GM18870 (cell line): ENCODE measurements at regions not wholly inside any gene's neighbourhood (a gene's known extent, or its start where the extent isn't known, plus 50 kb on each side); places are given as distances from the start of the nearest gene placed in this dataset.

Experiments used
- ATAC-seq: cut with Tn5 transposase; IDR thresholded peaks from one replicate; pipeline ENCODE4 v1.9.1; 2021; ENCODE audit warnings: moderate library complexity; ENCODE audit not compliant: unreplicated experiment

GRCh38 chr21:26784974-26785373, 60.2 kb downstream of the ADAMTS1 start:
- no peak for ATAC-seq

- ATAC-seq = no peak
Observed at GRCh38 chr21:26783466-26784195, 61.6 kb downstream of the ADAMTS1 start.

GRCh38 chr21:26782747-26783146, 62.5 kb downstream of the ADAMTS1 start:
- no peak for ATAC-seq

- ATAC-seq = no peak
Observed at GRCh38 chr21:26782331-26782730, 62.9 kb downstream of the ADAMTS1 start.

DNA sequence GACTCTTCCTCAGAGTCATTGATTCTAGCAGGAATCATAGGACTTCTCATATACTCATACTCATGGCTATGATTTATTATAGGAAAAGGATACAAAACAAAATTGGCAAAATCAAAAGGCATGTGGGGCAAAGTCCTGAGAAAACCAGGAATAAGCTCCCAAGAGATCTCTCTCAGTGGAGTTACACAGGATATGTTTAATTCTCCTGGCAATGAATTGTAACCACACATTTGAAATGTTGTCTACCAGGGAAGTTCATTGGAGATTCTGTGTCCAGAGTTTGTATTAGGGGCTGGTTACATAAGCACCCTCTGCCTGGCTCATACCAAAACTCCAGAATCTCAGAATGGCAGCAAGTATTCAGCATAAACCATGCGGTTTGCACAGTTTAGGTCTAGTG, 63.9 kb downstream of the ADAMTS1 start:
- no peak for ATAC-seq

DNA sequence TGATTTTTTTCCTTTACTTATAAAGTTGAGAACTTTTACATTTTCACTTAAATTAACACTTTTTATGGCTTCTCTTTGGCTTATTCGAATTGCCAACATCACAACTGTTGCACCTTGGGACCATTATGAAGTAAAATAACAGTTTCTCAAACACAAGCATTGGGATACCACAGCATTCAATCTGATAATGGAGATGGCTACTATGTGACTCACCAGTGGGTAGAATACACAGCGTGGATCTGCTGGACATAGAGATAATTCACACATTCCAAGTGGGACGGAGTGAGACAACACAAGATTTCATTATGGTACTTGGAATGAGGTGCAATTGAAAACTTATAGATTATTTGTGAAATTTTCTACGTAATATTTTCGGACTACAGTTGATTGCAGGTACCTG, 68.0 kb downstream of the ADAMTS1 start:
- no peak for ATAC-seq

GRCh38 chr21:26776310-26777021, 68.7 kb downstream of the ADAMTS1 start:
- ATAC-seq = no peak

GRCh38 chr21:26773058-26773457, 72.2 kb downstream of the ADAMTS1 start:
- ATAC-seq = no peak

DNA sequence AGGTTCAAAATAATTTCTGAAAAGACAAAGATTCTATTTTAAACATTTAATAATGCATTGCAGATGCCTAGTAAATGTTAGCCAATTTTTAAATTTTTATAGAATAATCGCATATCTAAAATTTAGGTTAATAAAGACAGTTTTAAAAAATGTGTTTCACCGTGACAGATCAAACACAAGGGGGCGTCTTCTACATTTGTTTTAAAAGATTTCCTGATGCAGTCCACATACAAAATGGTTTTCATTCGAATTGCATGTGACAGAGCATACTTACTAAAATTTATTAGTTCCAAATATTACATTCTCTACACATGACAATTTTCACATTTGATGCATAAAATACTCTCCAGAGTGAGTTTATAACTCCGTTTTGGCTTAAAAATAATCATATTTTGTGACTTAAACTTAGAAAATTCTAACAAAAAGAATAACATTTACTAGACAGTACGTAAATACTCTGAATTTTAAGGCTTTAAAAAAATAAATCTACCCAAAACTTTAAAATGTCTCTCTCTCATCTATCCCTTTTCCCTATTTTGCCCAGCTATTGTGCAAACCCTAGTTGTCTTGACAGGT, 75.5 kb downstream of the ADAMTS1 start:
- no peak for ATAC-seq

DNA sequence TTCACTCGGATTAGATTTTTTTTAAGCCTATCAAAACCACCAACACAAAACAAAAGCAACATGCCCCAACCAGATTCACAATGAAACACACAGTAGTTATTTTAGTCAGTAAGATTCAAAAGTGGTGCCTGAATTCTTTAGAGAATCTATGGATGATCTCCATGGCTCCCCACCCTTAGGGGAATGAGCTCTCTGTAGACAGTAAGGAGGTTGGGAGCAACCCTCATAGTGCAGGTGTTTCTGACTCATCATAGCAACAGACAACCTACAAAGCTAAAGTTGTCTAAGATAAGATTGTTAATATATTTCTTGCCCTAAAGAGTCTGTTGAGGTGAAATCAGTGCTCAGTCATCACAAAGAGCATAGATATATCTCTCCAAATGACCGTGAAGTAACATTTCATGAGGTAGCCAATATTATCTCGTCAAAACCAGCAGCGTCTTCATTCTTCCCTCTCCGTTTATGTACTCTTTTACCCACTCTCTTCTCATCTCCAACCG, 78.3 kb downstream of the ADAMTS1 start:
- ATAC-seq = no peak

DNA sequence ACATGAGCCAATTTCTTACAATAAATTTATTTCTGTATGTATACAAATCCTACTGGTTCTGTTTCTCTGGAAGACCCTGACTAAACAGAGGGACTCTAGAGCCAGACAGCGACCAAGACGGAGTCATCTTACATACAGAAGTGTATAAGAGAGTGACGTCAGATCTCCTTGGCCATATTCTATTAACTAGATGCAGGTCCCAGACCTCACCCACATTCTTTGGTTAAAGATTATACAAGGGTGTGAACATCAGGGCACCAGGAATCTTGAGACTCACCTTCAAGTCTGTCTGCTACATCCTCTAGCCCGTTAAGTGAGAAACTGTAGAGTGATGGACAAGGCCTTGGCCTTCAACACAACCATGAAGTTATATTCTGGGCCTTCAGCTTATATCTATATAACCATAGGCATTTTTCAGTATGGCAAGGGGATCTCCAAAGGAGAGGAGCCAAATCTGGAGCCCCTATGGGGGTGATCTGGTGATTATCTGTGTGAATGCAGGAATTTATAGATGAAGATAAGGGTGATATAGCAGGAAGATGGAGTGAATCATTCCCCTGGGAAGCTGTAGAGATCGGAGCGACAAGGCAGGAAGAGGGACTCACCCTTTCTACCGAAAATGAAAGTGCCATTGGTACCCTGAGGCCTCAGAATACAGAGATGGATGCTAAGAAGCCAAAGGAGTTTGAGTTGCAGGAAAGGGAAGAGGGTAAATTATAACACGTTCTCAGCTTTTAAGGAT, 83.9 kb downstream of the ADAMTS1 start:
- no peak for ATAC-seq

GRCh38 chr21:26759731-26760130, 85.5 kb downstream of the ADAMTS1 start:
- no peak for ATAC-seq

- ATAC-seq = no peak
Observed at GRCh38 chr21:26758083-26758880, 86.9 kb downstream of the ADAMTS1 start.

GRCh38 chr21:26756491-26757159, 88.6 kb downstream of the ADAMTS1 start:
- ATAC-seq = no peak

GRCh38 chr21:26754853-26755252, 90.4 kb downstream of the ADAMTS1 start:
- ATAC-seq = no peak

DNA sequence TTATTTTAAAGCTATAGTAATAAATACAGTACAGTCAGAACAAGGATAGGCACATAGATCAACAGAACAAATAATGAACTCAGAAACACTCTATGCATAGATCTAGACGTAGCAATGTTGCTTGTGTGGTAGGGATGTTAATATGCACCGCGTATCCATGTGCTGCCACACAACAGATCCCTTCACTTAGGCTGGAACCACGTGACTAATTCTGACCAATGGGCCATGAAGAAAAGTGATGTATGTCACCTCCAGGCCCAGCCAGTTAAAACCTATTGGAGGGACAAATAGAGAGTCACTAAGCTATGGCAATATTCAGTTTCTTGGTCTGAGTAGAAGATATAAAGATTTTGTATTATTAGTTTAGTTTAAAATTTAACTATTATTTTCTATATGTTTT, 91.4 kb downstream of the ADAMTS1 start:
- no peak for ATAC-seq

- ATAC-seq = no peak
Observed at GRCh38 chr21:26752849-26753248, 92.4 kb downstream of the ADAMTS1 start.

DNA sequence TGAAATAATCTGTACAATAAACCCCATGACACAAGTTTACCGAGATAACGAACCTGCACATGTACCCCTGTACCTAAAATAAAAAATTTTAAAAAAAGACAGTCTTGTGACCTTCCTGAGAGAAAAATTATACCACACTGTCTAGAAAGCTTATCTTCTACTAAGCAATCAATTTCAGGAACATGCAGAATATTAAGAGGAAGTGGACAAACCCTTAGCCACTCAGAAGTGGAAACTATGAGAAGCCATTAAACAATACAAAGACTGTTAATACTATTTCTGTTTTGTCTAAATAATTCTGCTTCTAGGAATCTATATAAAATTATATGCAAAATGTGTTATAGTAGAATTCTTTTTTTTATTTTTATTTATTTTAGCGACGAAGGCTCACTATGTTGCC, 93.9 kb downstream of the ADAMTS1 start:
- ATAC-seq = no peak

DNA sequence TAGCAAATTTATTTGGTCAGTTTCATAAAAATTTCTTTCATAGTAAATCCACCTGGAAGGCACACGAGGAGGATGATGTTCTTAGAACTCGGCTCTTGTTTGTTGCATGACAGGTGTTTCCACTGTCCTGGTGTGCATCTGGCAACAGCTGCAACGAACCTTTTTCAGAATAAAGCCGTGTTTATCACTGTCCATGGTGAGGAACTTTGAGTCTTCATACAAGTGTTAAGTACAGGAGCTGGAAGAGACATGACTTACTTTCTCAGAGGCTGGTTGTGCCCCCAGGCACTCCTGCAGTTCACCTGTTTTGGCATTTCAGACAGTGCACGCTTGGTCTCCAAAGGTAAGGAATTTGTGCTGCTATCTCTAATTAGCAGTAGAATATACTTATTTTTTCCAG, 97.1 kb downstream of the ADAMTS1 start:
- ATAC-seq = no peak

- ATAC-seq = no peak
Observed at GRCh38 chr21:26747216-26747615, 98.0 kb downstream of the ADAMTS1 start.
